ENCODE measurements at regions not wholly inside any gene's neighbourhood (a gene's known extent, or its start where the extent isn't known, plus 50 kb on each side); places are given as distances from the start of the nearest gene placed in this dataset.

- TF ChIP-seq, protein P1, sequence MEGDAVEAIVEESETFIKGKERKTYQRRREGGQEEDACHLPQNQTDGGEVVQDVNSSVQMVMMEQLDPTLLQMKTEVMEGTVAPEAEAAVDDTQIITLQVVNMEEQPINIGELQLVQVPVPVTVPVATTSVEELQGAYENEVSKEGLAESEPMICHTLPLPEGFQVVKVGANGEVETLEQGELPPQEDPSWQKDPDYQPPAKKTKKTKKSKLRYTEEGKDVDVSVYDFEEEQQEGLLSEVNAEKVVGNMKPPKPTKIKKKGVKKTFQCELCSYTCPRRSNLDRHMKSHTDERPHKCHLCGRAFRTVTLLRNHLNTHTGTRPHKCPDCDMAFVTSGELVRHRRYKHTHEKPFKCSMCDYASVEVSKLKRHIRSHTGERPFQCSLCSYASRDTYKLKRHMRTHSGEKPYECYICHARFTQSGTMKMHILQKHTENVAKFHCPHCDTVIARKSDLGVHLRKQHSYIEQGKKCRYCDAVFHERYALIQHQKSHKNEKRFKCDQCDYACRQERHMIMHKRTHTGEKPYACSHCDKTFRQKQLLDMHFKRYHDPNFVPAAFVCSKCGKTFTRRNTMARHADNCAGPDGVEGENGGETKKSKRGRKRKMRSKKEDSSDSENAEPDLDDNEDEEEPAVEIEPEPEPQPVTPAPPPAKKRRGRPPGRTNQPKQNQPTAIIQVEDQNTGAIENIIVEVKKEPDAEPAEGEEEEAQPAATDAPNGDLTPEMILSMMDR (conservative IDR thresholded peaks at IDR 0.05; ENCODE audit: low read length), result no peak
- TF ChIP-seq EZH2phosphoT487 (IDR thresholded peaks at IDR 0.05; ENCODE audit: borderline replicate concordance, low read depth, low read length), result no peak
Measured at GRCh38 chr10:118408181-118408580, 66.1 kb upstream of the FAM204A start.

Measured in OCI-LY7 (cell line).